GM19193 (cell line): ENCODE measurements at regions not wholly inside any gene's neighbourhood (a gene's known extent, or its start where the extent isn't known, plus 50 kb on each side); places are given as distances from the start of the nearest gene placed in this dataset.

Experiments
- POLR2A ChIP-seq: IDR thresholded peaks from 4 replicates; pipeline ENCODE4 v1.6.1; 2011; ENCODE audit not compliant: insufficient read depth, insufficient read length; ENCODE audit errors: extremely low read depth

DNA sequence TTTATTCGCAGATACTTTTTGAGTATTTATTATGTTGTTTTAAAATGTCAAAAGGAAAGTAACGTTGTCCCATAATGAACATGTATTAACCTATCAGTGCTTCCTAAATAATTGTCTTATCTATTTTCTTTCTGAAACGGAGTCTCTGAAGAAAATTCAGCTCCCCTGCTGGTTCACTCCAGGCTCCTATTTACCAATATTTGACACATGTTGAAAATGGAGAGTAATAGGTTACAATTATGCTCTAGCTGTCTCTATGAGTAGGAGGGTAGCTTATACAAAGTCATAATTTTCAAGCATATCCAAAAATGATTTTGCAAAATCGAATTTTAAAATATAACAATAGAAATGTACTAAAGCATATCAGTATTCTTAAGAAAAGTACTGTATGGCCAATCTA, 844.1 kb downstream of the CDH18 start:
- TF ChIP-seq POLR2A, result no peak

DNA sequence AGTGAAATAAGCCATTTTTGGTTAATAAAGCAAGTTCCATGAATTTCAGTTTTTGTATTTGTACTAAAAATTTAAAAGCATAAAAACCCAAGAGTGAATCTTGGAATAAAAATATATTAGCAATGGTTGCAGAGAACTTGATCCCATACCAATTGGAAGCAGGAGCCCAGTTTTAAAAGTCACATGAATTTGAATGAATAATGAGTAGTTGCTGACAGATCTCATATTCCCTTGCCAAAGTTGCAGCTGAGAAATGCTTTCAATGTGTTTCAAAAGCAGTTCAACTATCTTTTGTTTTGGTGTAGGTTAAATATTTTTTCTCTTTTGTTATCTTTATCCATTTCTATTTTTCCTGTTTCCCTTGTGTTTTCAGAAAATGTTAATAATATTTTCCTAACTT, 818.6 kb downstream of the CDH18 start:
- TF ChIP-seq POLR2A, result no peak

DNA sequence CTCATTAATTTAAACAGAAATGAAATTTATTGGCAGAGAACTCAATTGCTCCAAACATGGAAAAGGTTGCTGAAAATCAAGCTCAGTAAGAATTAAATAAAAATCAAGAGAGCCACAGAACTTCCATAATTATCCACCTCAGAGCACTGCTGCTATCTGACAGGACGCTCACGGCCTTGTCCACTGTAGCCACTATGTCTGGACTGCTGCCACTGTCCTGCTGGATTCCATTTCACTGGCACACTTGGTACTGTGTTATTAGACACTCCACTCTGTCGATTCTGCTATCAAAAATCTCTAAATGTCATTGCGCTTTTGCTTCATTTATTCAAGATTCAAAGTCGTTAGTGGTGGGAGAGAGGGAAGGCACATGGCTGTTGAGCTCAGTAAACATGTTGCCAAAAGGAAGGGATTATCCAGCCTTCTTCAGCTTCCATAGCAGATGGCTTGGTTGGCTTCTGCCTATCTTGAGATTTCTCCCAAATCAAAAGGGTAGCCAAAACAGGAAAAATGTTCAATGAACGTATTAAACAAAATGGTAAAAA, 815.0 kb downstream of the CDH18 start:
- no peak for TF ChIP-seq POLR2A

DNA sequence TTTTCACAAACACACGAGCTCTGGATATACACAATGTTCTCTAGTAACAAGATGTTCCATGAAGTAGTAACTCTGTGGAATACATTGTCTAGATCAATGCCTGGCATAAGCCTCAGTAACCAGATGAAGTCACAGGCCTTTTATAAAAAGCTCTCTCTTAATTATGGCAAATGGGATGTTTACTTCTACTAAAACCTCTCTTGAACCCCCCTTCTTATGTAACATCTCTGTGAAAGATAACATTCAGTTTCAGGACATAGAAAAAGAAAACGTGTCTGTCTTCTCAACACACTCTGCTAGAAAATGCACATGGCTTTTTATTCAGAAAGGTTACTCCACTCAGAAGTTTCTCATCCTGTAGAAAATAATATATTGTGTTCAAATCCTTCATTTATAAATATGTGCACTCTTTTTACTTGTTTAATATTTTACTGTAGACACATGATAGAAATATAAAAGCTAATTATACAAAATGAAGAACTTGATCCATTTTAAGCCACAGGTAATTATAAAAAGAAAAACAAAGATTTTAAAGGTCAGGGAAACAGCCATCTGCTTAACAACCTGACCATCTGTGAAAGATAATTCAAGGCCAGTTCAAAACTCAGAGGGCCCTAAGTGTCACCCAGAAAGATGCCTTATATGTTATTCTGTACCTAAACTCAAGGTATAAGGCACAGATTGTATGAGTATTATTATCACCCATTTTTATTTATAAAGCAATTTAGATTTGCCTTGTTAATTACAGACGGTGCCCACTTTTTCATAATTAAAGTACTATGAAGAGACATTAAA, 812.0 kb downstream of the CDH18 start:
- no peak for TF ChIP-seq POLR2A

DNA sequence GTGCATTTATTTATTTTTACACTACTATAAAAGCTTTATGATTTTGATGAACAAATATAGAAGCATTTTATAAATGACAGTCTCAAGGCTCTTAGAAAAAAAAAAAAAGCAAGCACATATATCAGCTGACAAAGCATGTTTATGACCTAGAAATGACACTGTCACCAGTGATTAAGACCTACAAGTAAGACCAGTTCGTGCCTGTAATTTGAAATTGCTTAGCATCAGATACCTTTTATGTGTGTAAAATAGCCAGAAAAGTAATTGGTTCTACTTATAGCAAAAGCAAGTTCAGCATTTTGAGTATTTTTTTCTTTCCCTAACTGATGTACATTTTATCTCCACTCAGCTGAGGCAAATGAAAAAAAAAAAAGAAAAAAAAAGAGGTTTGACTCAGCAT, 808.4 kb downstream of the CDH18 start:
- TF ChIP-seq POLR2A, result no peak

DNA sequence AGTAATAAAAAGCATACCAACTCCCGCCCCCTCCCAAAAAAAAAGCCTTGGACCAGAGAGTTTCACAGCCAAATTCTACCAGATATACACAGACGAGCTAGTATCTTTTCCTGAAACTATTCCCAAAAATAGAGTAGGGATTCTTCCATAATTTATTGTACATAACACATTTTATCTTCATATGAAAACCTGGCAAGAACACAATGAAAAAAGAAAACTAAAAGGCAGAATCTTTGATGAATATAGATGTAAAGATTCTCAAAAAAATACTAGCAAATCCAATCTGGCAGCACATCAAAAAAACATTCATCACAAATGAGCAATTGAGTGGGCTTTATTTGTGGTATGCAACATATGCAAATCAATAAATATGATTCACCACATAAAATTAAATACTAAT, 798.8 kb downstream of the CDH18 start:
- no peak for TF ChIP-seq POLR2A

DNA sequence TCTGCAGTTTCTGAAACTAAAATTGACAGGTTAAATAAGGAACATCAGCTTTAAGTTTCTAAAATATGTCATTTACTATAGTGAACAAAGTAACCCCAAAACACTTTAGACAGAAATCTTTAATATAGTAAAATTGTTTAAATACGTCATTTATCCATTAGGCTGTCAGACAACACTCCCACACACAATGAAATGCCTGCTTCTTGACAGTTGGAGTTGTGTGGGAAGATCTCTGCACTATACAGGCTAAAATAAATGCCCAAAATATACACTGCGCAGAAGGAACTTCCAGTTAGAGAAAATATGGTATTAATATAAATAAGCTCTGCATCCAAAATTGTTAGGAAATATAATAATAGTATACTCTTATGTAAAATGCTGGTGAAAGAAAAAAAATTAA, 794.4 kb downstream of the CDH18 start:
- TF ChIP-seq POLR2A, result no peak

DNA sequence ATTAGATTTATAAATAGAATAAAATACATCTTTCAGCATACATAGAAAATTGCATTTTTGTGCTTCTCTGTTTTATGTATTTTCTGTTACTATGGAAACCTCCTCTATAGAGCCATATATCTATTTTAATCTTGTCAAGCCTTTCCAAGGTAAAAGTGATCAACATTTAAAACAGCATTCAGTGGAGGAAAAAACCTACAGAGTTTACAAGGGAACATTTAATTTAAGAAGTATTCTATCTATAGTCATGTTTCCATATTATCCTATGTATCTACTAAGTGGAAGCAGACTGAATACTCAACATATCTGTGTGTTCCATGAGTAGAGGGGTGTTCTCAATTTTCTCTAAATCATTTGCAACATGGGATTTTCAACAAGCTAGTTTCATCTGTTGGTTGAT, 791.4 kb downstream of the CDH18 start:
- no peak for TF ChIP-seq POLR2A

DNA sequence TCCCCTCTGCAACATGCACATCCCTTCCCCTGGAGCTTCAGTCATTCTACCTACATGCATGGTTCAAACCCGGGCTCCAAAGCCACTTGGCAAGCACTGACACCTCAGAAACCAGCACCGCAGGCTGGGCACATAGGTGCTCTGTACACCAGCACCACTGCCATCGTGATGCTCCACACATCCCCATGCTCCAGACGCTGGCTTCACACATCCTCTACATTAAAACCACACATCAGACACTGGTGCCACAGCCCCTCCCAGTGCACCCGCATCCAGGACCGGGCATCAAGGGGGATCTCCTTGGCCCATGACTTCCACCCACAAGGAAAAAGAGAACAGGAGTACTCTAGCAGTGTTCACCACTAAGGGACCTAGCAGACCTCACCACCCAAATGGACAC, 787.7 kb downstream of the CDH18 start:
- no peak for TF ChIP-seq POLR2A

DNA sequence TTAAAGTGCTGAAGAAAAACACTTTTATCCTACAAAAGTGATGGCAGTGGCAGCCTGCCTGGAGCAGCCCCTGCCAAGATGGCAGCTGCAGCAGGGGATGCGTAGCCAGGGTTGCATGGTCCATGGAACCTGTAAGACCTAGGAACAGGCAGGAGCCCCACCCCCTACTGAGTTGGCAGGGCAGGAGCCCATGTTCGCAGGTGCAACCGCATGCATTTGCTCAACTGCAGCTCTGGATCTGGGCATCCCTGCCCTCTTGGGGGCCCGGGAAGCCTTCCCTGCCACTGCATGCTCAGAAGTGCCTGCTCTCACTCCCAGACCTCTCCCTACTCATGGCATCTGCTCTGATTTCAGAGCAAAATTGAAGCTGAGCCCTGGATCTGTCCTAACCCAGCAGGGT, 779.6 kb downstream of the CDH18 start:
- no peak for TF ChIP-seq POLR2A

DNA sequence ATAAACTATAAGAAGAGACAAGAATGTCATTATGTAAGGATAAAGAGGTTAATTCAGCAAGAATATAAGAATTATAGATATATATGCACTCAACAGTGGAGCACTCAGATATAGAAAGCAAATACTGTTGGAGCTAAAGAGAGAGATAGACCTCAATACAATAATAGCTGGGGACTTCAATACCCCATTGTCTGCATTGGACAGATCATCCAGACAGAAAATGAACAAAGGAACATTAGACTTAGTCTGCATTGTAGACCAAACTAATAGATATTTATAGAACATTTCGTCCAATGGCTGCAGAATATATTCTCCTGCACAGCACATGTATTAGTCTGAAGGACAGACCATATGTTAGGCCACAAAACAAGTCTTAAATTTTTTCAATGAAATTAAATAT, 777.1 kb downstream of the CDH18 start:
- no peak for TF ChIP-seq POLR2A

DNA sequence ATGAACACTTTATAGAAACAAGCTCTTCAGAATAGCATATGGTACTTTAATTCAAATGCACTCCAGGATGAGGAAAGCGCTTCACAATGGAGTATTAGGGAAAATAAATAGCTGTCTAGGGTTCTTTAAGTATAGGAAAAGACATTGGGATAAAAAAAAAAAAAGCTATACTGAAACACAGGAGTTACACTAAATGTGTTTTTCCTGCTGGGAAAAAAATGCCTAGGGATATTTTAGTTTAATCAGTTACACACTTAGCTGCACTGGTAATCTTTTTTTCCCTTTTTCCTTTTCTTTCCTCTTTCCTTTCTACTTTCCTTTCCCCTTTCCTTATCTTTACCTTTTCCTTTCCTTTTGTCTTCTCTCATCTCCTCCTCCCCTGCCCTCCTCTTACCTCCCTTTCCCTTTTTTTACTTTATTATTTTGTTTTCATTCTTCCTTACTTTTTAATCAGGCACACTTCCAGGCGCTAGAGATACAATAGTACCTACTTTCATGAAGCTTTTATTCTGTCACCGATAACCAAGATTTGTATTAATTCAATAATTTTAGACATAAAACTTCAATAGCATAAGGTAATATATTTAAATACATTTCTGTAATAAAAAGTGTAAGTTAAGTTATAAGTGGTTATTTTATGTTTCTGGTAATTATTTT, 758.7 kb downstream of the CDH18 start:
- no peak for TF ChIP-seq POLR2A

DNA sequence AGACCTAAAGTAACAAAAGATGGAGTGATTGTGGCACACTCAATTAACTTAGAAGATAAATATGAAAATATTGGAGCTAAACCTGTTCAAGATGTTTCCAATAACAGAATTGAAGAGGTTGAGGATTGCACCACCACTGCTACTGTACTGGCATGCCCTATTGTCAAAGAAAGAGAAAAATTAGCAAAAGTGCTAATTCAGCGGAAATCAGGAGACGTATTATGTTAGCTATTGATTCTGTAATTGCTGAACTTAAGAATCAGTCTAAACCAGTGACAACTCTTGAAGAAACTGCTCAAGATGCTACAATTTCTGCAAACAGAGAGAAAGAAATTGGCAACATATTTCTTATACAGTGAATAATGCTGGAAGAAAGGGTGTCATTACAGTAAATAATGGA, 754.4 kb downstream of the CDH18 start:
- no peak for TF ChIP-seq POLR2A

DNA sequence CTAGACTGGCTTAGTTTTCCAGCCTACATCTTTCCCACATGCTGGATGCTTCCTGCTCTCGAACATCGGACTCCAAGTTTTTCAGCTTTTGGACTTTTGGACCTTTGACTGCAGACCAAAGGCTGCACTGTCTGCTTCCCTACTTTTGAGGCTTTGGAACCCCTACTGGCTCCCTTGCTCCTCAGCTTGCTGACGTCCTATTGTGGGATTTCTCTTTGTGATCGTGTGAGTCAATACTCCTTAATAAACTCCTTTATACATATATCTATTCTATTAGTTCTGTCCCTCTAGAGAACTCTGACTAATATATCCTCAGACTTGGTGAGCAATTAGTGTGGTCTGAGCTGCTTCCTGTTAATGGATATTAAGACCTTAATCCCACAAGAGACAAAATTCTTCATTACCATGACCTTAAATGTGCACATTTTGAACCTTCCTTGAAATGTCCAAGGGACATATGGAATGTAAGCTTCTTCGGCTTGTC, 752.9 kb downstream of the CDH18 start:
- TF ChIP-seq POLR2A, result no peak

DNA sequence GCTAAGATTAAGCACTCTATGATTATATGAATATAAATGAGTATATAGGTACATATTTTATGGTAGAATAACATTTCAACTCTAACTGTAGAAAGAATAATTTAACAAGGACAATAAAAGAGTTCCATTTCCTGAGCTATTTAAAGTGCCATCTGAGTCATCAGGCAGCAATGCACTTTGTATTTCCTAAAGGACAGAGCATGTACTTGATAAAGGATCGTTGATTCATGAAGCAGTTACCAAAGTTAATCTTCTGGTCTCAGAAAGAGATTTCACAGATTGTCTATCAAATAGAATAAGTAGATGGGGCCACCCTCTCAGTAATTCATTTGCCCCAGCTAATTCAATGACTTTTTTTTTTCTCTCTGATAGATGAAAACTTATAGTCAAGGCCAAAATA, 747.8 kb downstream of the CDH18 start:
- TF ChIP-seq POLR2A, result no peak

DNA sequence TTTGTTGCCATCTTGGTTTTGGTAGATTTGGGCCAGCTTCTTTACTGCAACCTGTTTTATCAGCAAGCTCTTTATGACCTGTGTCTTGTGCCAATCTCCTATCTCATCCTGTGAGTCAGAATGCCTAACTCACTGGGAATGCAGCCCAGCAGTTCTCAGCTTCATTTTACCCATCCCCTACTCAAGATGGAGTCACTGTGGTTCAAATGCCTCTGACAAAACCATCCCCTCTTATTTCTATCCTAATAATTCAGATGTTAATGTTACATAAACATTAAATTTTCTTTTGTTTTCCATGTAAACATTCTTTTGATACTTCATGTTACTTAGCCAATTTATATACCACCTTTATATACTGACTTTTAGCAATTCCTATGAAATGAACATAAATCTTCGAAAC, 746.3 kb downstream of the CDH18 start:
- TF ChIP-seq POLR2A, result no peak
